IPS-15b (cell line): ENCODE measurements at regions not wholly inside any gene's neighbourhood (a gene's known extent, or its start where the extent isn't known, plus 50 kb on each side); places are given as distances from the start of the nearest gene placed in this dataset.

Source experiments
- H3K27me3 ChIP-seq: one replicate; pipeline ENCODE4 v1.6.1; 2013; ENCODE audit warnings: low read length; ENCODE audit not compliant: control insufficient read depth, insufficient read depth
- H3K36me3 ChIP-seq: one replicate; pipeline ENCODE4 v1.6.1; 2013; ENCODE audit warnings: low read length; ENCODE audit not compliant: control insufficient read depth, insufficient read depth
- H3K4me1 ChIP-seq: one replicate; pipeline ENCODE4 v1.6.1; 2013; ENCODE audit warnings: mild to moderate bottlenecking, low read length; ENCODE audit not compliant: control insufficient read depth, insufficient read depth
- H3K4me3 ChIP-seq: one replicate; pipeline ENCODE4 v1.5.1; 2013; ENCODE audit warnings: low read depth, low read length
- H3K9ac ChIP-seq: one replicate; pipeline ENCODE4 v1.6.1; 2013; ENCODE audit warnings: low read depth, mild to moderate bottlenecking, low read length
- H3K9me3 ChIP-seq: one replicate; pipeline ENCODE4 v1.6.1; 2013; ENCODE audit warnings: mild to moderate bottlenecking, low read length; ENCODE audit not compliant: control insufficient read depth, insufficient read depth

- no peaks in the 10 kb centered on the region for H3K9me3 ChIP-seq
- no peak overlapping the region for H3K4me3 ChIP-seq
- peaks cover 5% of the 10 kb centered on the region for H3K4me1 ChIP-seq
- no peak overlapping the region for H3K9ac ChIP-seq
- no peaks in the 10 kb centered on the region for H3K27me3 ChIP-seq
- H3K36me3 ChIP-seq, result no peaks in the 10 kb centered on the region
These were observed 239.2 kb upstream of the RAB4A start for GRCh38 chr1:229031481-229032341.

GRCh38 chr1:229032375-229032774 is 238.5 kb upstream of the RAB4A start:
- Histone ChIP-seq H3K9me3 (no peaks in the 10 kb centered on the region), H3K36me3 (no peaks in the 10 kb centered on the region), H3K4me1 (peaks cover 3% of the 10 kb centered on the region)

GRCh38 chr1:229033480-229033879 is 237.4 kb upstream of the RAB4A start:
- no peaks in the 10 kb centered on the region for H3K9me3 ChIP-seq

More at GRCh38 chr1:229032375-229032774, 238.5 kb upstream of the RAB4A start:
- Histone ChIP-seq H3K9ac (no peak overlapping the region), H3K27me3 (no peaks in the 10 kb centered on the region), H3K4me3 (no peak overlapping the region)

GRCh38 chr1:229034342-229034741 is 236.6 kb upstream of the RAB4A start:
- no peaks in the 10 kb centered on the region for H3K9me3 ChIP-seq
- no peaks in the 10 kb centered on the region for H3K4me1 ChIP-seq
- no peaks in the 10 kb centered on the region for H3K27me3 ChIP-seq

More at GRCh38 chr1:229033480-229033879, 237.4 kb upstream of the RAB4A start:
- no peaks in the 10 kb centered on the region for H3K4me1 ChIP-seq
- H3K27me3 ChIP-seq, result no peaks in the 10 kb centered on the region
- H3K4me3 ChIP-seq, result no peak overlapping the region
- no peaks in the 10 kb centered on the region for H3K36me3 ChIP-seq
- no peak overlapping the region for H3K9ac ChIP-seq

GRCh38 chr1:229035054-229035747 is 235.7 kb upstream of the RAB4A start:
- Histone ChIP-seq H3K4me1 (no peaks in the 10 kb centered on the region), H3K9ac (no peak overlapping the region), H3K36me3 (no peaks in the 10 kb centered on the region), H3K4me3 (no peak overlapping the region), H3K27me3 (no peaks in the 10 kb centered on the region), H3K9me3 (no peaks in the 10 kb centered on the region)

More at GRCh38 chr1:229034342-229034741, 236.6 kb upstream of the RAB4A start:
- Histone ChIP-seq H3K36me3 (no peaks in the 10 kb centered on the region), H3K4me3 (no peak overlapping the region), H3K9ac (no peak overlapping the region)

GRCh38 chr1:229035748-229036082 is 235.2 kb upstream of the RAB4A start:
- Histone ChIP-seq H3K36me3 (no peaks in the 10 kb centered on the region), H3K4me1 (no peaks in the 10 kb centered on the region), H3K4me3 (no peak overlapping the region), H3K27me3 (no peaks in the 10 kb centered on the region), H3K9ac (no peak overlapping the region), H3K9me3 (no peaks in the 10 kb centered on the region)

GRCh38 chr1:229037806-229038405 is 233.0 kb upstream of the RAB4A start:
- no peaks in the 10 kb centered on the region for H3K9me3 ChIP-seq
- H3K9ac ChIP-seq, result no peak overlapping the region
- H3K4me1 ChIP-seq, result no peaks in the 10 kb centered on the region
- no peaks in the 10 kb centered on the region for H3K36me3 ChIP-seq
- no peaks in the 10 kb centered on the region for H3K27me3 ChIP-seq
- no peak overlapping the region for H3K4me3 ChIP-seq

GRCh38 chr1:229040630-229041358 is 230.1 kb upstream of the RAB4A start:
- Histone ChIP-seq H3K27me3 (no peaks in the 10 kb centered on the region), H3K36me3 (no peaks in the 10 kb centered on the region), H3K4me1 (no peaks in the 10 kb centered on the region), H3K9ac (no peak overlapping the region), H3K9me3 (no peaks in the 10 kb centered on the region), H3K4me3 (no peak overlapping the region)

- no peaks in the 10 kb centered on the region for H3K9me3 ChIP-seq
- no peak overlapping the region for H3K9ac ChIP-seq
- H3K27me3 ChIP-seq, result no peaks in the 10 kb centered on the region
- H3K4me1 ChIP-seq, result no peaks in the 10 kb centered on the region
- H3K36me3 ChIP-seq, result no peaks in the 10 kb centered on the region
- H3K4me3 ChIP-seq, result no peak overlapping the region
These were observed 229.0 kb upstream of the RAB4A start for GRCh38 chr1:229041946-229042345.

- Histone ChIP-seq H3K36me3 (no peaks in the 10 kb centered on the region), H3K9ac (no peak overlapping the region), H3K4me3 (no peak overlapping the region), H3K27me3 (no peaks in the 10 kb centered on the region), H3K4me1 (no peaks in the 10 kb centered on the region), H3K9me3 (no peaks in the 10 kb centered on the region)
These were observed 228.4 kb upstream of the RAB4A start for GRCh38 chr1:229042482-229042881.

- Histone ChIP-seq H3K27me3 (no peaks in the 10 kb centered on the region), H3K36me3 (no peaks in the 10 kb centered on the region), H3K9me3 (no peaks in the 10 kb centered on the region), H3K4me3 (no peak overlapping the region), H3K4me1 (no peaks in the 10 kb centered on the region), H3K9ac (no peak overlapping the region)
These were observed 227.8 kb upstream of the RAB4A start for GRCh38 chr1:229043115-229043514.
